NCI-H748 (cell line): ENCODE measurements at regions not wholly inside any gene's neighbourhood (a gene's known extent, or its start where the extent isn't known, plus 50 kb on each side); places are given as distances from the start of the nearest gene placed in this dataset.
"Not testable (repeated sequence)": the region's sequence is repeated elsewhere in the genome, so short reads cannot be mapped to it uniquely, and the experiment has no call there.

Experiments used
- DNase-seq: peaks from one replicate; lab custom pipeline; 2025; ENCODE audit not compliant: unreplicated experiment; lab: John Stamatoyannopoulos, UW

- DNase-seq, result not testable (repeated sequence)
Measured at GRCh38 chr15:20473465-20473864, 68.1 kb downstream of the GOLGA6L6 start.

- not testable (repeated sequence) for DNase-seq
Measured at GRCh38 chr15:20472983-20473382, 68.6 kb downstream of the GOLGA6L6 start.

- DNase-seq, result not testable (repeated sequence)
Measured at GRCh38 chr15:20470810-20471209, 70.8 kb downstream of the GOLGA6L6 start.

- DNase-seq, result not testable (repeated sequence)
Measured at GRCh38 chr15:20441138-20441537, 100.5 kb downstream of the GOLGA6L6 start.

- DNase-seq, result not testable (repeated sequence)
Measured at GRCh38 chr15:20440390-20440789, 101.2 kb downstream of the GOLGA6L6 start.

- DNase-seq, result not testable (repeated sequence)
Measured at GRCh38 chr15:20439111-20439510, 102.5 kb downstream of the GOLGA6L6 start.

- DNase-seq, result not testable (repeated sequence)
Measured at GRCh38 chr15:20438255-20438654, 103.3 kb downstream of the GOLGA6L6 start.

GRCh38 chr15:20433468-20433867, 108.1 kb downstream of the GOLGA6L6 start:
- not testable (repeated sequence) for DNase-seq

- not testable (repeated sequence) for DNase-seq
Measured at GRCh38 chr15:20430495-20430894, 111.1 kb downstream of the GOLGA6L6 start.

GRCh38 chr15:20420710-20421109, 120.9 kb downstream of the GOLGA6L6 start:
- DNase-seq, result not testable (repeated sequence)

GRCh38 chr15:20416618-20417017, 125.0 kb downstream of the GOLGA6L6 start:
- not testable (repeated sequence) for DNase-seq

GRCh38 chr15:20409667-20410198, 131.9 kb downstream of the GOLGA6L6 start:
- not testable (repeated sequence) for DNase-seq

- no peak for DNase-seq
Measured at GRCh38 chr15:20409247-20409646, 132.4 kb downstream of the GOLGA6L6 start.

GRCh38 chr15:20407553-20407952, 134.0 kb downstream of the GOLGA6L6 start:
- DNase-seq, result no peak

GRCh38 chr15:20404571-20404970, 137.0 kb downstream of the GOLGA6L6 start:
- not testable (repeated sequence) for DNase-seq

- DNase-seq, result not testable (repeated sequence)
Measured at GRCh38 chr15:20402586-20402985, 139.0 kb downstream of the GOLGA6L6 start.

GRCh38 chr15:20401058-20401457, 140.5 kb downstream of the GOLGA6L6 start:
- not testable (repeated sequence) for DNase-seq

GRCh38 chr15:20398680-20399079, 142.9 kb downstream of the GOLGA6L6 start:
- not testable (repeated sequence) for DNase-seq

- not testable (repeated sequence) for DNase-seq
Measured at GRCh38 chr15:20388161-20388560, 153.4 kb downstream of the GOLGA6L6 start.

- DNase-seq, result no peak
Measured at GRCh38 chr15:20386198-20386597, 155.4 kb downstream of the GOLGA6L6 start.

GRCh38 chr15:20380199-20380598, 161.4 kb downstream of the GOLGA6L6 start:
- DNase-seq, result not testable (repeated sequence)

- no peak for DNase-seq
Measured at GRCh38 chr15:20376872-20377271, 164.7 kb downstream of the GOLGA6L6 start.

- DNase-seq, result not testable (repeated sequence)
Measured at GRCh38 chr15:20372416-20372815, 169.2 kb downstream of the GOLGA6L6 start.
